ENCODE measurements at regions not wholly inside any gene's neighbourhood (a gene's known extent, or its start where the extent isn't known, plus 50 kb on each side); places are given as distances from the start of the nearest gene placed in this dataset.

- H3K27ac ChIP-seq (ENCODE audit: low read depth, low read length) = no peak overlapping the region
- no peaks in the 10 kb centered on the region for H3K36me3 ChIP-seq (ENCODE audit: control insufficient read depth, insufficient read depth, low read length)
- no peak overlapping the region for H3K4me3 ChIP-seq (ENCODE audit: low read depth, low read length)
- no peaks in the 10 kb centered on the region for H3K9me3 ChIP-seq (ENCODE audit: control insufficient read depth, insufficient read depth, low read depth, low read length)
- no peaks in the 10 kb centered on the region for H3K27me3 ChIP-seq (ENCODE audit: control insufficient read depth, insufficient read depth, low read length)
- H3K9ac ChIP-seq (ENCODE audit: low read length) = no peak overlapping the region
- H3K4me1 ChIP-seq (ENCODE audit: control insufficient read depth, insufficient read depth, low read length) = no peaks in the 10 kb centered on the region
These were observed 121.8 kb upstream of the ARRDC4 start for GRCh38 chr15:97838606-97839210.

- Histone ChIP-seq H3K27me3 (ENCODE audit: control insufficient read depth, insufficient read depth, low read length) (no peaks in the 10 kb centered on the region), H3K27ac (ENCODE audit: low read depth, low read length) (no peak overlapping the region), H3K9me3 (ENCODE audit: control insufficient read depth, insufficient read depth, low read depth, low read length) (no peaks in the 10 kb centered on the region), H3K9ac (ENCODE audit: low read length) (no peak overlapping the region), H3K4me3 (ENCODE audit: low read depth, low read length) (no peak overlapping the region), H3K4me1 (ENCODE audit: control insufficient read depth, insufficient read depth, low read length) (no peaks in the 10 kb centered on the region), H3K36me3 (ENCODE audit: control insufficient read depth, insufficient read depth, low read length) (no peaks in the 10 kb centered on the region)
These were observed 120.0 kb upstream of the ARRDC4 start for GRCh38 chr15:97840501-97840900.

GRCh38 chr15:97841558-97841957 is 118.9 kb upstream of the ARRDC4 start:
- Histone ChIP-seq H3K27ac (ENCODE audit: low read depth, low read length) (no peak overlapping the region), H3K9ac (ENCODE audit: low read length) (no peak overlapping the region), H3K9me3 (ENCODE audit: control insufficient read depth, insufficient read depth, low read depth, low read length) (no peaks in the 10 kb centered on the region), H3K4me3 (ENCODE audit: low read depth, low read length) (no peak overlapping the region), H3K27me3 (ENCODE audit: control insufficient read depth, insufficient read depth, low read length) (no peaks in the 10 kb centered on the region), H3K36me3 (ENCODE audit: control insufficient read depth, insufficient read depth, low read length) (no peaks in the 10 kb centered on the region), H3K4me1 (ENCODE audit: control insufficient read depth, insufficient read depth, low read length) (no peaks in the 10 kb centered on the region)

- H3K4me3 ChIP-seq (ENCODE audit: low read depth, low read length) = no peak overlapping the region
- no peaks in the 10 kb centered on the region for H3K4me1 ChIP-seq (ENCODE audit: control insufficient read depth, insufficient read depth, low read length)
- no peak overlapping the region for H3K9ac ChIP-seq (ENCODE audit: low read length)
- H3K27ac ChIP-seq (ENCODE audit: low read depth, low read length) = no peak overlapping the region
- no peaks in the 10 kb centered on the region for H3K36me3 ChIP-seq (ENCODE audit: control insufficient read depth, insufficient read depth, low read length)
- H3K9me3 ChIP-seq (ENCODE audit: control insufficient read depth, insufficient read depth, low read depth, low read length) = no peaks in the 10 kb centered on the region
- no peaks in the 10 kb centered on the region for H3K27me3 ChIP-seq (ENCODE audit: control insufficient read depth, insufficient read depth, low read length)
These were observed 111.3 kb upstream of the ARRDC4 start for GRCh38 chr15:97849183-97849582.

GRCh38 chr15:97858296-97858695 is 102.2 kb upstream of the ARRDC4 start:
- Histone ChIP-seq H3K4me3 (ENCODE audit: low read depth, low read length) (no peak overlapping the region), H3K27me3 (ENCODE audit: control insufficient read depth, insufficient read depth, low read length) (no peaks in the 10 kb centered on the region; the same call in 1 of the 2 replicates), H3K9ac (ENCODE audit: low read length) (no peak overlapping the region), H3K4me1 (ENCODE audit: control insufficient read depth, insufficient read depth, low read length) (no peaks in the 10 kb centered on the region), H3K27ac (ENCODE audit: low read depth, low read length) (no peak overlapping the region), H3K36me3 (ENCODE audit: control insufficient read depth, insufficient read depth, low read length) (no peaks in the 10 kb centered on the region), H3K9me3 (ENCODE audit: control insufficient read depth, insufficient read depth, low read depth, low read length) (no peaks in the 10 kb centered on the region)

GRCh38 chr15:97861529-97862260 is 98.8 kb upstream of the ARRDC4 start:
- no peak overlapping the region for H3K9ac ChIP-seq (ENCODE audit: low read length)
- H3K27me3 ChIP-seq (ENCODE audit: control insufficient read depth, insufficient read depth, low read length) = no peaks in the 10 kb centered on the region; the same call in 1 of the 2 replicates
- H3K4me1 ChIP-seq (ENCODE audit: control insufficient read depth, insufficient read depth, low read length) = no peaks in the 10 kb centered on the region
- no peaks in the 10 kb centered on the region for H3K9me3 ChIP-seq (ENCODE audit: control insufficient read depth, insufficient read depth, low read depth, low read length)
- no peak overlapping the region for H3K4me3 ChIP-seq (ENCODE audit: low read depth, low read length)
- H3K27ac ChIP-seq (ENCODE audit: low read depth, low read length) = no peak overlapping the region
- no peaks in the 10 kb centered on the region for H3K36me3 ChIP-seq (ENCODE audit: control insufficient read depth, insufficient read depth, low read length)

- peaks cover 5% of the 10 kb centered on the region; the same call in 1 of the 2 replicates for H3K27me3 ChIP-seq (ENCODE audit: control insufficient read depth, insufficient read depth, low read length)
- no peak overlapping the region for H3K4me3 ChIP-seq (ENCODE audit: low read depth, low read length)
- H3K9me3 ChIP-seq (ENCODE audit: control insufficient read depth, insufficient read depth, low read depth, low read length) = no peaks in the 10 kb centered on the region
- H3K9ac ChIP-seq (ENCODE audit: low read length) = no peak overlapping the region
- H3K27ac ChIP-seq (ENCODE audit: low read depth, low read length) = no peak overlapping the region
- H3K36me3 ChIP-seq (ENCODE audit: control insufficient read depth, insufficient read depth, low read length) = no peaks in the 10 kb centered on the region
- no peaks in the 10 kb centered on the region for H3K4me1 ChIP-seq (ENCODE audit: control insufficient read depth, insufficient read depth, low read length)
These were observed 93.5 kb upstream of the ARRDC4 start for GRCh38 chr15:97866959-97867358.

GRCh38 chr15:97867870-97868269 is 92.6 kb upstream of the ARRDC4 start:
- no peaks in the 10 kb centered on the region for H3K4me1 ChIP-seq (ENCODE audit: control insufficient read depth, insufficient read depth, low read length)
- H3K27ac ChIP-seq (ENCODE audit: low read depth, low read length) = no peak overlapping the region

GRCh38 chr15:97868981-97869380 is 91.5 kb upstream of the ARRDC4 start:
- Histone ChIP-seq H3K9ac (ENCODE audit: low read length) (no peak overlapping the region), H3K4me3 (ENCODE audit: low read depth, low read length) (no peak overlapping the region), H3K27ac (ENCODE audit: low read depth, low read length) (no peak overlapping the region), H3K9me3 (ENCODE audit: control insufficient read depth, insufficient read depth, low read depth, low read length) (no peaks in the 10 kb centered on the region), H3K4me1 (ENCODE audit: control insufficient read depth, insufficient read depth, low read length) (no peaks in the 10 kb centered on the region), H3K27me3 (ENCODE audit: control insufficient read depth, insufficient read depth, low read length) (peaks cover 5% of the 10 kb centered on the region; the same call in 1 of the 2 replicates), H3K36me3 (ENCODE audit: control insufficient read depth, insufficient read depth, low read length) (no peaks in the 10 kb centered on the region)

More at GRCh38 chr15:97867870-97868269, 92.6 kb upstream of the ARRDC4 start:
- Histone ChIP-seq H3K27me3 (ENCODE audit: control insufficient read depth, insufficient read depth, low read length) (peaks cover 5% of the 10 kb centered on the region; the same call in 1 of the 2 replicates), H3K36me3 (ENCODE audit: control insufficient read depth, insufficient read depth, low read length) (no peaks in the 10 kb centered on the region), H3K9me3 (ENCODE audit: control insufficient read depth, insufficient read depth, low read depth, low read length) (no peaks in the 10 kb centered on the region), H3K4me3 (ENCODE audit: low read depth, low read length) (no peak overlapping the region), H3K9ac (ENCODE audit: low read length) (no peak overlapping the region)

GRCh38 chr15:97870771-97871170 is 89.7 kb upstream of the ARRDC4 start:
- H3K36me3 ChIP-seq (ENCODE audit: control insufficient read depth, insufficient read depth, low read length) = no peaks in the 10 kb centered on the region
- no peak overlapping the region for H3K27ac ChIP-seq (ENCODE audit: low read depth, low read length)
- H3K4me1 ChIP-seq (ENCODE audit: control insufficient read depth, insufficient read depth, low read length) = no peaks in the 10 kb centered on the region
- no peaks in the 10 kb centered on the region for H3K9me3 ChIP-seq (ENCODE audit: control insufficient read depth, insufficient read depth, low read depth, low read length)
- peaks cover 5% of the 10 kb centered on the region; the same call in 1 of the 2 replicates for H3K27me3 ChIP-seq (ENCODE audit: control insufficient read depth, insufficient read depth, low read length)
- no peak overlapping the region for H3K9ac ChIP-seq (ENCODE audit: low read length)
- no peak overlapping the region for H3K4me3 ChIP-seq (ENCODE audit: low read depth, low read length)

GRCh38 chr15:97874139-97874538 is 86.4 kb upstream of the ARRDC4 start:
- H3K27me3 ChIP-seq (ENCODE audit: control insufficient read depth, insufficient read depth, low read length) = no peaks in the 10 kb centered on the region
- no peaks in the 10 kb centered on the region for H3K36me3 ChIP-seq (ENCODE audit: control insufficient read depth, insufficient read depth, low read length)
- H3K4me1 ChIP-seq (ENCODE audit: control insufficient read depth, insufficient read depth, low read length) = no peaks in the 10 kb centered on the region
- H3K27ac ChIP-seq (ENCODE audit: low read depth, low read length) = no peak overlapping the region
- no peaks in the 10 kb centered on the region for H3K9me3 ChIP-seq (ENCODE audit: control insufficient read depth, insufficient read depth, low read depth, low read length)
- H3K4me3 ChIP-seq (ENCODE audit: low read depth, low read length) = no peak overlapping the region
- no peak overlapping the region for H3K9ac ChIP-seq (ENCODE audit: low read length)
